ENCODE measurements at regions not wholly inside any gene's neighbourhood (a gene's known extent, or its start where the extent isn't known, plus 50 kb on each side); places are given as distances from the start of the nearest gene placed in this dataset.

DNA sequence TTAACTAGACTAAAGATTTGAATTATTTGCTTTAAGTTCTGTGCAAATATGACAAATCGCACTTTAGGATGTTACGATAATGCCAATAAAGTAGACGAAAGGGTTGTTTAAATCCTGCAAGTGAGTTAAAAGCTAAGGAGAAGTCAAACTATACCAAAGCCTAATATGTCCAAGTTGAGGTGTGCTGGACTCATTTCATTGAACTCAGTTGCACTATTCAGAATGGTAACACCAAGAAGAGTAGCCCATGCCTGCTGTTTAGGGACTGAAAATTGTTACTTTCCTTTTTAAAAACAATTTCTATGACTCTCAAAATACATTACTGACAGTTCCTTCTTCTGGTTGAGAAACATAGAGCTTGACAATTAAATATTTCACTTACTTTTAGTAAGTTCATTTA lies 766.3 kb downstream of the DNAJB9 start:
- H3K36me3 ChIP-seq (ENCODE audit: control insufficient read depth, insufficient read depth, low read length): no peaks in the 10 kb centered on the region
- no peak overlapping the region for H3K27ac ChIP-seq (ENCODE audit: low read length)
- H3K27me3 ChIP-seq (ENCODE audit: control insufficient read depth, insufficient read depth, low read length): no peaks in the 10 kb centered on the region
- no peak for DNase-seq
- WGBS (ENCODE audit: insufficient coverage, low lambda C conversion rate): 72% methylated on average over 3 of the region's 3 CpGs
- H3K9me3 ChIP-seq (ENCODE audit: control insufficient read depth, low read depth, low read length): no peaks in the 10 kb centered on the region
- H3K4me3 ChIP-seq (ENCODE audit: low read length): no peak overlapping the region
- no peaks in the 10 kb centered on the region for H3K4me1 ChIP-seq (ENCODE audit: control insufficient read depth, insufficient read depth, low read length)

DNA sequence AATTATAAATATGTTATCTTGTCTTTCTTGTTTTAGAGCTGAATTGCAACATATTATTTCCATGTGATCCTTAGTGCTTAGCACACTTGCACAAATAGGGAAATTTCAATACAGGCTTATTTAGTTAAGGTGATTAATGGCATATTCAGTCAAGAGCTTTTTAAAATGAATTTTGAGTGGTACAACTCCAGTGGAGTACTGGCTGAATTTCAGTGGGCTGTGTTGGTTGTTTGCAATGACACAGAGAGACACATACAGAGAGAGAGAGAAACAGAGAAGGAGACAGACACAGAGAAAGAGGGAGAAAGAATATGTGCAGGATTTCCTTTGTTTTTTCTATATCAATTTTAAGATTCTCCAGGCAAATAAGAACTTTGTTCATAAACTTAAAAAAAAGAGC lies 766.9 kb downstream of the DNAJB9 start:
- Histone ChIP-seq H3K4me3 (ENCODE audit: low read length) (no peak overlapping the region), H3K27me3 (ENCODE audit: control insufficient read depth, insufficient read depth, low read length) (no peaks in the 10 kb centered on the region), H3K4me1 (ENCODE audit: control insufficient read depth, insufficient read depth, low read length) (no peaks in the 10 kb centered on the region), H3K36me3 (ENCODE audit: control insufficient read depth, insufficient read depth, low read length) (no peaks in the 10 kb centered on the region), H3K9me3 (ENCODE audit: control insufficient read depth, low read depth, low read length) (no peaks in the 10 kb centered on the region), H3K27ac (ENCODE audit: low read length) (no peak overlapping the region)
- DNase-seq: no peak

DNA sequence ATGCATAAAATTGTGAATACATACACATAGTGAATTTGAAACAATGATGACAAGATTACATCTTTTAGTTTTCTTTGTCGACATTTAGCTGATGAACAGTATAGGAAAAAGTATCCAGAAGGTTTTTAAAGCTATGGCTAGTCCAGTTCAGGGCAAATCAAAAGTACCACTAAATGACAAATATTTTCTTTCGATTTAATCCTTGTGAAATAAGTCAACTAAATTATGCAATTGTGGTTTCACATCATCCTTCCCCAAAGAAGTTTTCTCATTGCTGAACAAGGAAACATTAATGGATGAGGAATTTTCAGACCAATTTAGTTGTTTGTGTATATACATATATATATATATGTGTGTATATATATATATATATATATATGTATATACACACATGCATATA lies 774.0 kb downstream of the DNAJB9 start:
- no peak for DNase-seq
- no peak overlapping the region for H3K4me3 ChIP-seq (ENCODE audit: low read length)
- H3K27me3 ChIP-seq (ENCODE audit: control insufficient read depth, insufficient read depth, low read length): no peaks in the 10 kb centered on the region
- WGBS (ENCODE audit: insufficient coverage, low lambda C conversion rate): no CpG with 5 or more reads among the region's 2 CpGs
- H3K4me1 ChIP-seq (ENCODE audit: control insufficient read depth, insufficient read depth, low read length): no peaks in the 10 kb centered on the region
- H3K36me3 ChIP-seq (ENCODE audit: control insufficient read depth, insufficient read depth, low read length): no peaks in the 10 kb centered on the region
- no peak overlapping the region for H3K27ac ChIP-seq (ENCODE audit: low read length)
- H3K9me3 ChIP-seq (ENCODE audit: control insufficient read depth, low read depth, low read length): no peaks in the 10 kb centered on the region

DNA sequence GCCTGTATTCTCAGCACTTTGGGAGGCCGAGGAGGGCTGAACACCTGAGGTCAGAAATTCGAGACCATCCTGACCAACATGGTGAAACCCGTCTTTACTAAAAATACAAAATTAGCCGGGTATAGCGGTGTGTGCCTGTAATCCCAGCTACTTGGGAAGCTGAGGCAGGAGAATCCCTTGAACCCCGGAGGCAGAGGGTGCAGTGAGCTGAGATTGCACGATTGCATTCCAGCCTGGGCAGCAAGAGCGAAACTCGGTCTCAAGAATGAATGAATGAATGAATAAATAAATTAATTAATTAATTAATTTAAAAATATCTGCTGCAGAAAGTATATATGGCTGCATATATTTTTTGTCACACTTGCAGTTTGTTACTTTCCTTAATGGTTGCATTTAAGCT lies 781.8 kb downstream of the DNAJB9 start:
- Histone ChIP-seq H3K4me1 (ENCODE audit: control insufficient read depth, insufficient read depth, low read length) (no peaks in the 10 kb centered on the region), H3K4me3 (ENCODE audit: low read length) (no peak overlapping the region), H3K27ac (ENCODE audit: low read length) (no peak overlapping the region), H3K27me3 (ENCODE audit: control insufficient read depth, insufficient read depth, low read length) (no peaks in the 10 kb centered on the region), H3K9me3 (ENCODE audit: control insufficient read depth, low read depth, low read length) (no peaks in the 10 kb centered on the region), H3K36me3 (ENCODE audit: control insufficient read depth, insufficient read depth, low read length) (no peaks in the 10 kb centered on the region)
- 83% methylated on average over 1 of the region's 9 CpGs for WGBS (ENCODE audit: insufficient coverage, low lambda C conversion rate)
- no peak for DNase-seq

DNA sequence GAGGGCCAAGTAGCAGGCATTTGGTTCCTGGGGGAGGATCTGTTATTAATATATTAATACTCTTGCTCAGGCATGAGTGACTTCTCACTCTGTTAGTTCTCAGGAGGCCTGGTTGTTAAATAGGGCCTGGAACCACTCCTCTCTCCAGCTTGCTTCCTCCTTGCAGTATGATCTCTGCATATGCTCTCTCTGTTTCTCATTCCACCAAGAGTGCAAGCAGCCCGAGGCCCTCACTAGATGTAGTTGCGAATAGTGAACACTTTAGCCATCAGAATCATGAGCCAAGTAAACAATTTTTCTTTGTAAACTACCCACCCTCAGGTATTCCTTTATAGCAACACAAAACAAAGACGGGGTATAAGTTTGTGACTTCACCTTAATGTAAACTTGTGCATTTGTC lies 784.3 kb downstream of the DNAJB9 start:
- WGBS (ENCODE audit: insufficient coverage, low lambda C conversion rate): no CpG with 5 or more reads among the region's 3 CpGs

DNA sequence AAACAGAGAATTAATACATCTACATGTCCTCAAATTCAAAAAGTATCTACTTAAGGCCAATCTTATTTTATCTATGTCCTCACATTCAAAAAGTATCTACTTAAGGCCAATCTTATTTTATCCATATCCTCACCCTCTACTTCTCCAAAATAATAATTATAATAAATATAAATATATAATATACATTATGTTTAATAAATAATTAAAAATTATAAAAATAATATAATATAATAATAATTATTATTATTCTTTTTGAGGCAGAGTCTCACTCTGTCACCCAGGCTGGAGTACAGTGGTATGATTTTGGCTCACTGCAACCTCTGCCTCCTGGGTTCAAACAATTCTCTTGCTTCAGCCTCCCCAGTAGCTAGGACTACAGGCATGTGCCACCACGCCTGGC lies 784.9 kb downstream of the DNAJB9 start:
- Histone ChIP-seq H3K4me3 (ENCODE audit: low read length) (no peak overlapping the region), H3K27ac (ENCODE audit: low read length) (no peak overlapping the region), H3K4me1 (ENCODE audit: control insufficient read depth, insufficient read depth, low read length) (no peaks in the 10 kb centered on the region), H3K36me3 (ENCODE audit: control insufficient read depth, insufficient read depth, low read length) (no peaks in the 10 kb centered on the region), H3K9me3 (ENCODE audit: control insufficient read depth, low read depth, low read length) (no peaks in the 10 kb centered on the region), H3K27me3 (ENCODE audit: control insufficient read depth, insufficient read depth, low read length) (no peaks in the 10 kb centered on the region)
- DNase-seq: no peak
- no CpG with 5 or more reads among the region's 1 CpG for WGBS (ENCODE audit: insufficient coverage, low lambda C conversion rate)

More for the DNA sequence above, 784.3 kb downstream of the DNAJB9 start:
- no peaks in the 10 kb centered on the region for H3K36me3 ChIP-seq (ENCODE audit: control insufficient read depth, insufficient read depth, low read length)
- no peak overlapping the region for H3K27ac ChIP-seq (ENCODE audit: low read length)
- no peak overlapping the region for H3K4me3 ChIP-seq (ENCODE audit: low read length)
- DNase-seq: no peak
- no peaks in the 10 kb centered on the region for H3K9me3 ChIP-seq (ENCODE audit: control insufficient read depth, low read depth, low read length)
- no peaks in the 10 kb centered on the region for H3K4me1 ChIP-seq (ENCODE audit: control insufficient read depth, insufficient read depth, low read length)
- no peaks in the 10 kb centered on the region for H3K27me3 ChIP-seq (ENCODE audit: control insufficient read depth, insufficient read depth, low read length)

DNA sequence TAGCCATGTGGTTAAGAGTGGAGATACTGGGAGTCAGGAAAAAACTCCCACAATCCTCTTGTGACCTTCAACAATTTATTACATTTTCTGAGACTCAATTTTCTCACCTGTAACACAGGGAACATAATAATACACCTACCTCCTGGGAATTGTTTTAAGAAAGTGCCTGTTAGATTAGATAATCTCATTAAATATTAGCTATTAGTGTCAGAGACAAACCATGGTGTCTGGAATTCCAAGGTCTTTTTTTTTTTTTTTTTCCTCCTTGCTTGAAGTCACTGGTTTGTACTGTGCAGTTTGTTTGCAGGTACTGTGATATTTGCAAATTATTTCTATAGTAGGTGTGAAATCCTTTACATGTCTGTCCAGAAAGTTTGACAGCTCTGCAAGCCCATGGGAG lies 806.1 kb downstream of the DNAJB9 start:
- no peak overlapping the region for H3K4me3 ChIP-seq (ENCODE audit: low read length)
- no peaks in the 10 kb centered on the region for H3K9me3 ChIP-seq (ENCODE audit: control insufficient read depth, low read depth, low read length)
- no peaks in the 10 kb centered on the region for H3K4me1 ChIP-seq (ENCODE audit: control insufficient read depth, insufficient read depth, low read length)
- H3K27me3 ChIP-seq (ENCODE audit: control insufficient read depth, insufficient read depth, low read length): no peaks in the 10 kb centered on the region
- peak in 1 of 2 donors; percentile 54 for DNase-seq
- H3K27ac ChIP-seq (ENCODE audit: low read length): no peak overlapping the region
- no peaks in the 10 kb centered on the region for H3K36me3 ChIP-seq (ENCODE audit: control insufficient read depth, insufficient read depth, low read length)

DNA sequence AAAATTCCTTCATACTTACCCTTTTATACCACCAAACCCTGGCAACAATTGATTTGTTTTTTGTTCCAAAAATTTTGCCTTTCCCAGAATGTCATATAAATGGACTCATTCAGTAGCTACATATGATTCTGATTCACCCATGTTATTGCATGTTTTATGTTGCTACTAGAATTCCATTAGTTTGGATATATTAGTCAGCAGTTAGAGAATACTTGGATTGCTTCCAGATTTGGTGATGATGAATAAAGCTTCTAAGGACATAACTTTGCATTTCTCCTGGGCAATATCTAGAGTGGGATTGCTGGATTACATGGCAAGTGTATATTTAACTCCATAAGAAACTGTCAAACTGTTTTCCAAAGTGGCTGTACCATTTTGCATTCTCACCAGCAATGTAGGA lies 806.9 kb downstream of the DNAJB9 start:
- no peaks in the 10 kb centered on the region for H3K27me3 ChIP-seq (ENCODE audit: control insufficient read depth, insufficient read depth, low read length)
- no peak overlapping the region for H3K4me3 ChIP-seq (ENCODE audit: low read length)
- H3K9me3 ChIP-seq (ENCODE audit: control insufficient read depth, low read depth, low read length): no peaks in the 10 kb centered on the region
- DNase-seq: peak in 1 of 2 donors; percentile 4
- H3K27ac ChIP-seq (ENCODE audit: low read length): no peak overlapping the region
- H3K4me1 ChIP-seq (ENCODE audit: control insufficient read depth, insufficient read depth, low read length): no peaks in the 10 kb centered on the region
- no peaks in the 10 kb centered on the region for H3K36me3 ChIP-seq (ENCODE audit: control insufficient read depth, insufficient read depth, low read length)

DNA sequence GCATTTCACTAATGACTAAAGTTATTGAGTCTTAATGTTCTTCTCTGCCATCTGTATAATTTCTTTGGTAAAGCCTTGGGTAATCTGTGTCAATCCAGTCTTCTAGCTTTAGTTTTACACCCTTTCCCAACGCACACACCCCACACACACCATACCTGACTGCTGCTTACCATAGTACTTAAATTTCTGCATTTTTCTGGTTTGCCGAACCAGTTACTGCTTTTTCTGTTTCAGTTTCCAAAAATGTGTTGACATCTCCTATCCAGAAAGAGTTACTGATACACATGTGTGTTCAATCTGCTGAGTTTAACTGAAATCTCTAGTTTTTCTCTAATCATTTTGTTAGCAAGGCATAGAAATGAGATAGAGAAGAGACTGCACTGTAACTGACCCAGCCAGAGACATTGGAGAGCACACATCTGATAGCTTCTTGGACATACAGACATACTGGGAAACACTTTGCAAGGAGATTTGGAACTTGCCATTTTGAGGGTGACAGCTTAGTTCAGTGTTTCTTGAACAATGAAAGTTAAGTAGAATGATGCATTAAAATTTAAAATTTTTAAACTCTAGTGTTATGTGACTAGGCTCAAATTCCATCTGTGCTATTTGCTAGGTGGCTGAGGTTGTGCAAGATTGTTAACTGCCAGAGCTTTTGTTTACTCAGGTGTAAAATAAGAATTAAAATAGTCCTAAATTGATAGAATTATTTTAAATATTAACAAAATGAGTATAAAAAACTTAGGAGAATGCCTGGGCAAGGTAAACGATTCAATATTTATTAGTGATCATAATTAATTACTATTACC lies 807.6 kb downstream of the DNAJB9 start:
- Histone ChIP-seq H3K36me3 (ENCODE audit: control insufficient read depth, insufficient read depth, low read length) (no peaks in the 10 kb centered on the region), H3K9me3 (ENCODE audit: control insufficient read depth, low read depth, low read length) (no peaks in the 10 kb centered on the region), H3K4me1 (ENCODE audit: control insufficient read depth, insufficient read depth, low read length) (no peaks in the 10 kb centered on the region), H3K27ac (ENCODE audit: low read length) (no peak overlapping the region), H3K4me3 (ENCODE audit: low read length) (no peak overlapping the region), H3K27me3 (ENCODE audit: control insufficient read depth, insufficient read depth, low read length) (no peaks in the 10 kb centered on the region)
- WGBS (ENCODE audit: insufficient coverage, low lambda C conversion rate): 100% methylated on average over 1 of the region's 3 CpGs
- peak in 1 of 2 donors; percentile 16 for DNase-seq

DNA sequence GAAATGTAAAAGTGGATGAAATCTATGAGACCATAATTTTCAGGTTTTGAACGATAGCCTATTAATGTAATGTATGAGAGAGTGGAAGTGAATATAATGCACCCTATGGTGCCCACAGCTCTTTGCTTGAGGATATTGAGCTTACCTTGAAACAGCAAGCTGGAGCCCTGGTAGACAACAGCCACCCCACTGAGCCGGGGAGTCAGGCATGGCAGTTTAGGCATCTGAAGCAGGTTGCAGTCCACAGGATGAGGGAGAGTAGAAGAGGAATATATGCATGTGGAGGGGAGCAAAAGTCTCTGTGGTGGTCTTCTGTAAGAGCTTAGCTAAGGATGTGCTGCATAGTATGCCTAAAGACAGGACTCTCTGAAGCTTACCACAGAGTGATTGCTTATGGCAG lies 817.3 kb downstream of the DNAJB9 start:
- H3K4me1 ChIP-seq (ENCODE audit: control insufficient read depth, insufficient read depth, low read length): no peaks in the 10 kb centered on the region
- H3K27ac ChIP-seq (ENCODE audit: low read length): no peak overlapping the region
- DNase-seq: no peak
- H3K9me3 ChIP-seq (ENCODE audit: control insufficient read depth, low read depth, low read length): no peaks in the 10 kb centered on the region
- WGBS (ENCODE audit: insufficient coverage, low lambda C conversion rate): no CpG with 5 or more reads among the region's 2 CpGs
- no peaks in the 10 kb centered on the region for H3K36me3 ChIP-seq (ENCODE audit: control insufficient read depth, insufficient read depth, low read length)
- no peak overlapping the region for H3K4me3 ChIP-seq (ENCODE audit: low read length)
- H3K27me3 ChIP-seq (ENCODE audit: control insufficient read depth, insufficient read depth, low read length): no peaks in the 10 kb centered on the region

DNA sequence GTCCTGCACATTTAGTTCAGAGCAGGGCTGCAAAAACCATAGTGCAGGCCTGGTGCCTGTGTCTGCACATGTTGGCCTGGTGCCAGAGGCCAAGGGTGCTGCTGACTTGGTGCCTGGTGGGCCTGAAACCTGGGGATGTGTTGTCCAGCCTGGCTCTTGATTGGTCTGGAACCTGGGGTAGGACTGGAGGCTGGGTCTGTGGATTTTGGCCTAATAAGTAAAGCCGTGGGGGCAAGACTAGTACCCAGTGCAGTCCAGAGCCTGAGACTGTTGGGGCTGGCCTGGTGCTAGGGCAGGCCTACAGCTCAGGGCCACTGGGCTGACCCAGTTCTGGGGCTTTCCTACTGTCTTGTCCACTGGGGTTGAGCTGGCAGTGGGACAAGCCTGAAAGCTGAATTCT lies 817.9 kb downstream of the DNAJB9 start:
- no peaks in the 10 kb centered on the region for H3K36me3 ChIP-seq (ENCODE audit: control insufficient read depth, insufficient read depth, low read length)
- WGBS (ENCODE audit: insufficient coverage, low lambda C conversion rate): 80% methylated on average over 1 of the region's 1 CpG
- no peaks in the 10 kb centered on the region for H3K27me3 ChIP-seq (ENCODE audit: control insufficient read depth, insufficient read depth, low read length)
- no peak overlapping the region for H3K4me3 ChIP-seq (ENCODE audit: low read length)
- H3K27ac ChIP-seq (ENCODE audit: low read length): no peak overlapping the region
- DNase-seq: no peak
- no peaks in the 10 kb centered on the region for H3K4me1 ChIP-seq (ENCODE audit: control insufficient read depth, insufficient read depth, low read length)
- no peaks in the 10 kb centered on the region for H3K9me3 ChIP-seq (ENCODE audit: control insufficient read depth, low read depth, low read length)
